H9 (cell line): ENCODE measurements at regions not wholly inside any gene's neighbourhood (a gene's known extent, or its start where the extent isn't known, plus 50 kb on each side); places are given as distances from the start of the nearest gene placed in this dataset.

Source experiments
- DNase-seq: peaks from one replicate; pipeline ENCODE4 v3.0.0-alpha.2; 2017
- H2AFZ ChIP-seq: one replicate; pipeline ENCODE4 v1.6.1; 2013; ENCODE audit warnings: mild to moderate bottlenecking, low read length, control low read depth, moderate library complexity
- H2AK5ac ChIP-seq: 2 replicates; pipeline ENCODE4 v1.6.1; 2013; ENCODE audit warnings: low read length, control low read depth, mixed read lengths; ENCODE audit not compliant: insufficient read length
- H2BK120ac ChIP-seq: one replicate; pipeline ENCODE4 v1.6.1; 2013; ENCODE audit warnings: low read depth, mild to moderate bottlenecking, low read length, control low read depth, inconsistent platforms; ENCODE audit not compliant: poor library complexity, severe bottlenecking
- H2BK12ac ChIP-seq: 2 replicates; pipeline ENCODE4 v1.6.1; 2013; ENCODE audit warnings: low read length, control low read depth, mixed read lengths, low read depth; ENCODE audit not compliant: insufficient read length
- H2BK15ac ChIP-seq: 2 replicates; pipeline ENCODE4 v1.6.1; 2013; ENCODE audit warnings: low read depth, low read length, control low read depth
- H2BK20ac ChIP-seq: one replicate; pipeline ENCODE4 v1.6.1; 2013; ENCODE audit warnings: low read depth, mild to moderate bottlenecking, low read length, control low read depth, inconsistent platforms; ENCODE audit not compliant: poor library complexity, severe bottlenecking
- H2BK5ac ChIP-seq: 2 replicates; pipeline ENCODE4 v1.6.1; 2013; ENCODE audit warnings: low read length, control low read depth, mixed read lengths; ENCODE audit not compliant: insufficient read length
- H3K14ac ChIP-seq: 2 replicates; pipeline ENCODE4 v1.6.1; 2013; ENCODE audit warnings: low read length, control low read depth; ENCODE audit not compliant: insufficient read depth
- H3K18ac ChIP-seq: 2 replicates; pipeline ENCODE4 v1.6.1; 2013; ENCODE audit warnings: low read depth, mild to moderate bottlenecking, mixed read lengths, low read length, control low read depth; ENCODE audit not compliant: insufficient read length
- H3K23ac ChIP-seq: 2 replicates; pipeline ENCODE4 v1.6.1; 2013; ENCODE audit warnings: low read length, control low read depth, mixed read lengths, low read depth; ENCODE audit not compliant: insufficient read length
- H3K23me2 ChIP-seq: 2 replicates; pipeline ENCODE4 v1.6.1; 2013; ENCODE audit warnings: low read depth, mild to moderate bottlenecking, mixed read lengths, low read length, control low read depth; ENCODE audit not compliant: insufficient read length, poor library complexity, severe bottlenecking
- H3K27ac ChIP-seq: 2 replicates; pipeline ENCODE4 v1.5.1; 2013; ENCODE audit warnings: low read length, control low read depth, mixed read lengths, low read depth; ENCODE audit not compliant: insufficient read length
- H3K27me3 ChIP-seq: 2 replicates; pipeline ENCODE4 v1.6.1; 2013; ENCODE audit warnings: low read length, control low read depth, inconsistent platforms; ENCODE audit not compliant: insufficient read depth
- H3K4ac ChIP-seq: 2 replicates; pipeline ENCODE4 v1.6.1; 2013; ENCODE audit warnings: low read depth, mild to moderate bottlenecking, control low read depth, inconsistent platforms, low read length, moderate library complexity
- H3K4me1 ChIP-seq: 2 replicates; pipeline ENCODE4 v1.6.1; 2013; ENCODE audit warnings: low read length, control low read depth, inconsistent platforms; ENCODE audit not compliant: insufficient read depth
- H3K4me2 ChIP-seq: 2 replicates; pipeline ENCODE4 v1.6.1; 2013; ENCODE audit warnings: low read length, control low read depth, mixed read lengths; ENCODE audit not compliant: insufficient read length, insufficient read depth
- H3K56ac ChIP-seq: 2 replicates; pipeline ENCODE4 v1.6.1; 2013; ENCODE audit warnings: low read depth, mild to moderate bottlenecking, mixed read lengths, low read length, control low read depth; ENCODE audit not compliant: insufficient read length
- H3K79me1 ChIP-seq: 2 replicates; pipeline ENCODE4 v1.6.1; 2013; ENCODE audit warnings: low read depth, mild to moderate bottlenecking, moderate library complexity, low read length, control low read depth, inconsistent platforms; ENCODE audit not compliant: insufficient read depth, poor library complexity, severe bottlenecking
- H3K79me2 ChIP-seq: 2 replicates; pipeline ENCODE4 v1.6.1; 2013; ENCODE audit warnings: low read length, control low read depth, inconsistent platforms; ENCODE audit not compliant: insufficient read depth
- H3K9ac ChIP-seq: 2 replicates; pipeline ENCODE4 v1.6.1; 2013; ENCODE audit warnings: low read length, control low read depth, mixed read lengths; ENCODE audit not compliant: insufficient read length; ENCODE audit errors: extremely low read depth
- H3K9me3 ChIP-seq: one replicate; pipeline ENCODE4 v1.6.1; 2013; ENCODE audit warnings: low read depth, low read length, inconsistent platforms; ENCODE audit not compliant: control insufficient read depth
- H3T11ph ChIP-seq: one replicate; pipeline ENCODE4 v1.6.1; 2013; ENCODE audit warnings: mild to moderate bottlenecking, low read length, control low read depth, inconsistent platforms
- H4K20me1 ChIP-seq: one replicate; pipeline ENCODE4 v1.6.1; 2013; ENCODE audit not compliant: control insufficient read depth, insufficient read length, insufficient read depth
- H4K5ac ChIP-seq: 2 replicates; pipeline ENCODE4 v1.6.1; 2013; ENCODE audit warnings: low read depth, mild to moderate bottlenecking, mixed read lengths, low read length, control low read depth; ENCODE audit not compliant: insufficient read length
- H4K8ac ChIP-seq: replicated peaks from 2 replicates; pipeline ENCODE4 v1.6.1; 2013; ENCODE audit warnings: low read length, control low read depth, mixed read lengths, low read depth; ENCODE audit not compliant: insufficient read length
- H4K91ac ChIP-seq: 2 replicates; pipeline ENCODE4 v1.6.1; 2013; ENCODE audit warnings: low read depth, mild to moderate bottlenecking, moderate library complexity, mixed read lengths, low read length, control low read depth; ENCODE audit not compliant: insufficient read length
- H3K27ac Mint-ChIP-seq, 3 experiments: 2 replicates in 2 of 3; 3 replicates in 1 of 3; pipeline ENCODE4 v1.8.0; 2020 to 2021; ENCODE audit warnings: mixed read lengths in 3 of 3, mild to moderate bottlenecking in 1 of 3, moderate library complexity in 1 of 3
- H3K27me3 Mint-ChIP-seq: 2 replicates; pipeline ENCODE4 v1.8.0; 2021; ENCODE audit warnings: low read depth, mild to moderate bottlenecking, moderate library complexity, mixed read lengths
- H3K36me3 Mint-ChIP-seq, 3 experiments: 2 replicates in 2 of 3; 3 replicates in 1 of 3; pipeline ENCODE4 v1.8.0; 2020 to 2021; ENCODE audit warnings: low read depth in 3 of 3, mixed read lengths in 3 of 3; ENCODE audit not compliant: insufficient read depth in 1 of 3
- H3K4me1 Mint-ChIP-seq, 2 experiments: 2 replicates each; pipeline ENCODE4 v1.8.0; 2020; ENCODE audit warnings: mixed read lengths in 2 of 2
- H3K4me3 Mint-ChIP-seq, 2 experiments: 2 replicates in 1 of 2; 3 replicates in 1 of 2; pipeline ENCODE4 v1.8.0; 2020 to 2021; ENCODE audit warnings: mild to moderate bottlenecking in 2 of 2, mixed read lengths in 2 of 2, moderate library complexity in 1 of 2
- H3K9me3 Mint-ChIP-seq, 2 experiments: 2 replicates in 1 of 2; 3 replicates in 1 of 2; pipeline ENCODE4 v1.8.0; 2020; ENCODE audit warnings: mild to moderate bottlenecking in 2 of 2, mixed read lengths in 2 of 2, moderate library complexity in 1 of 2
- WGBS: extraction: QIAGEN DNeasy Blood & Tissue Kit; methylation state at CpG from one replicate; pipeline ENCODE4 v1.1.7; 2013; ENCODE audit warnings: missing lambda C conversion rate, low lambda C conversion rate, mixed read lengths; ENCODE audit not compliant: insufficient read length; ENCODE audit errors: extremely low coverage; 5-methylcytosine and 5-hydroxymethylcytosine counted together
- TF ChIP-seq, protein P1 (sequence below): fragments of 200-600 bp; sonication (generic); conservative IDR thresholded peaks from 3 replicates; pipeline ENCODE4 v1.8.0; 2021; ENCODE audit warnings: antibody characterized with exemption, mild to moderate bottlenecking

DNA sequence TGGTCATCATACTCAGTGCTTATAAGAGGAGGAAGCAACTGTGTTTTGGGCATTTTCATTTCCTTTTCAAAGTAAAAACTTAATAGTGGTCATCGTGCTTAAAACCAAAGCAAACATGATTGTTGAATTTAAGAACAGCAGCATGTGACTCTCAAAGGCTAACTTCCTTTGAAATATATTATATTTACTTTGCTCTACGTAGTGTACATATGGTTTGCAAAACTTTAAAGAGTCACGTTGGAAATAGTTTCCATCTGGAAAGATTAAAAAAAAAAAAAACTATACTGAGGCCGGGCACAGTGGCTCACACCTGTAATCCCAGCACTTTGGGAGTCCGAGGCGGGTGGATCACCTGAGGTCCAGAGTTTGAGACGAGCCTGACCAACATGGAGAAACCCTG is 367.9 kb upstream of the BCHE start:
- Mint-ChIP-seq H3K4me1 (peaks cover 0 to 4% of the 10 kb centered on the region in 2 experiments; a peak in 2 of 4 replicates), H3K27ac (no peak overlapping the region), H3K36me3 (no peaks in the 10 kb centered on the region), H3K9me3 (peaks cover 3 to 5% of the 10 kb centered on the region in 2 experiments; a peak in 2 of 5 replicates), H3K27me3 (no peaks in the 10 kb centered on the region), H3K4me3 (no peak overlapping the region)
- H3K4me2 ChIP-seq: no peak overlapping the region
- no peak overlapping the region for H3K27ac ChIP-seq
- WGBS: no CpG with 5 or more reads among the region's 7 CpGs
- no peak overlapping the region for H3K23ac ChIP-seq
- H3K27me3 ChIP-seq: no peaks in the 10 kb centered on the region
- H3K4me1 ChIP-seq: no peaks in the 10 kb centered on the region
- H4K91ac ChIP-seq: no peak overlapping the region
- no peaks in the 10 kb centered on the region for H4K20me1 ChIP-seq
- no peak overlapping the region for H3T11ph ChIP-seq
- H3K18ac ChIP-seq: no peak overlapping the region
- no peak overlapping the region for H2BK120ac ChIP-seq
- H2BK5ac ChIP-seq: no peak overlapping the region
- no peak overlapping the region for H3K4ac ChIP-seq
- no peak overlapping the region for H3K56ac ChIP-seq
- DNase-seq: no peak
- no peaks in the 10 kb centered on the region for H3K23me2 ChIP-seq
- H2AK5ac ChIP-seq: no peak overlapping the region
- no peaks in the 10 kb centered on the region for H3K79me1 ChIP-seq
- no peak overlapping the region for H2BK12ac ChIP-seq
- TF ChIP-seq, protein P1, sequence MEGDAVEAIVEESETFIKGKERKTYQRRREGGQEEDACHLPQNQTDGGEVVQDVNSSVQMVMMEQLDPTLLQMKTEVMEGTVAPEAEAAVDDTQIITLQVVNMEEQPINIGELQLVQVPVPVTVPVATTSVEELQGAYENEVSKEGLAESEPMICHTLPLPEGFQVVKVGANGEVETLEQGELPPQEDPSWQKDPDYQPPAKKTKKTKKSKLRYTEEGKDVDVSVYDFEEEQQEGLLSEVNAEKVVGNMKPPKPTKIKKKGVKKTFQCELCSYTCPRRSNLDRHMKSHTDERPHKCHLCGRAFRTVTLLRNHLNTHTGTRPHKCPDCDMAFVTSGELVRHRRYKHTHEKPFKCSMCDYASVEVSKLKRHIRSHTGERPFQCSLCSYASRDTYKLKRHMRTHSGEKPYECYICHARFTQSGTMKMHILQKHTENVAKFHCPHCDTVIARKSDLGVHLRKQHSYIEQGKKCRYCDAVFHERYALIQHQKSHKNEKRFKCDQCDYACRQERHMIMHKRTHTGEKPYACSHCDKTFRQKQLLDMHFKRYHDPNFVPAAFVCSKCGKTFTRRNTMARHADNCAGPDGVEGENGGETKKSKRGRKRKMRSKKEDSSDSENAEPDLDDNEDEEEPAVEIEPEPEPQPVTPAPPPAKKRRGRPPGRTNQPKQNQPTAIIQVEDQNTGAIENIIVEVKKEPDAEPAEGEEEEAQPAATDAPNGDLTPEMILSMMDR: no peak
- no peaks in the 10 kb centered on the region for H3K9me3 ChIP-seq
- H3K9ac ChIP-seq: no peak overlapping the region
- H4K8ac ChIP-seq: no peak overlapping the region
- H3K14ac ChIP-seq: no peak overlapping the region
- no peak overlapping the region for H4K5ac ChIP-seq
- no peak overlapping the region for H2BK15ac ChIP-seq
- H2BK20ac ChIP-seq: no peak overlapping the region
- no peaks in the 10 kb centered on the region for H3K79me2 ChIP-seq
- H2AFZ ChIP-seq: no peak overlapping the region
